ENCODE measurements at regions not wholly inside any gene's neighbourhood (a gene's known extent, or its start where the extent isn't known, plus 50 kb on each side); places are given as distances from the start of the nearest gene placed in this dataset.

GRCh38 chr1:105072850-105073249 lies 1323.2 kb downstream of the AMY1C start:
- TF ChIP-seq CTCF (conservative IDR thresholded peaks at IDR 0.05; ENCODE audit: low read length) (no peak), EZH2phosphoT487 (IDR thresholded peaks at IDR 0.05; ENCODE audit: borderline replicate concordance, low read depth, low read length) (no peak)

Measured in OCI-LY7 (cell line).